GM12878 (cell line): ENCODE measurements at regions not wholly inside any gene's neighbourhood (a gene's known extent, or its start where the extent isn't known, plus 50 kb on each side); places are given as distances from the start of the nearest gene placed in this dataset.
A peak's percentile ranks its signal among the peaks of the same experiment; 100 is the strongest.

Source experiments
- BCL11A ChIP-seq: IDR thresholded peaks from 2 replicates; pipeline ENCODE4 v1.6.1; 2011; ENCODE audit warnings: low read depth, low read length
- BHLHE40 ChIP-seq, 2 experiments: fragments of 450-650 bp in 1 of 2; IDR thresholded peaks; 2 replicates each; pipeline ENCODE4 v1.6.1; 2011 to 2017; ENCODE audit warnings: low read depth in 2 of 2, borderline replicate concordance in 1 of 2, improper control_type of control experiment in 1 of 2, low read length in 1 of 2, mild to moderate bottlenecking in 1 of 2
- BMI1 ChIP-seq: fragments of 450-650 bp; IDR thresholded peaks from 2 replicates; pipeline ENCODE4 v1.6.1; 2016; ENCODE audit warnings: mild to moderate bottlenecking, moderate library complexity, borderline replicate concordance
- CBX3 ChIP-seq: fragments of 200-600 bp; sonication (generic); IDR thresholded peaks from 2 replicates; pipeline ENCODE4 v1.6.1; 2016; ENCODE audit warnings: low read depth, borderline replicate concordance
- CEBPB ChIP-seq, 2 experiments: fragments of 150-350 bp in 1 of 2; IDR thresholded peaks; 2 replicates each; pipeline ENCODE4 v1.6.1; 2012 to 2014; ENCODE audit warnings: low read depth in 2 of 2, low read length in 2 of 2, borderline replicate concordance in 1 of 2, inconsistent platforms in 1 of 2
- HDAC2 ChIP-seq: fragments of 200-600 bp; sonication (generic); IDR thresholded peaks from 2 replicates; pipeline ENCODE4 v1.6.1; 2017
- NFYA ChIP-seq: IDR thresholded peaks from 2 replicates; pipeline ENCODE4 v1.6.1; 2011; ENCODE audit warnings: low read depth, mild to moderate bottlenecking, low read length, improper control_type of control experiment, borderline replicate concordance
- NR2F1 ChIP-seq: fragments of 450-650 bp; conservative IDR thresholded peaks from 2 replicates; pipeline ENCODE4 v1.6.1; 2017; ENCODE audit warnings: mild to moderate bottlenecking
- POU2F2 ChIP-seq: IDR thresholded peaks from 3 replicates; pipeline ENCODE4 v1.6.1; 2011; ENCODE audit warnings: low read depth, mild to moderate bottlenecking, low read length, borderline replicate concordance
- RB1 ChIP-seq: fragments of 450-650 bp; formaldehyde crosslinking; IDR thresholded peaks from 2 replicates; pipeline ENCODE4 v1.6.1; 2017; ENCODE audit warnings: mild to moderate bottlenecking, borderline replicate concordance
- TCF3 ChIP-seq: IDR thresholded peaks from 2 replicates; pipeline ENCODE4 v1.6.1; 2012; ENCODE audit warnings: low read depth, mild to moderate bottlenecking, low read length, borderline replicate concordance; ENCODE audit not compliant: insufficient read depth
- ZZZ3 ChIP-seq: IDR thresholded peaks from 2 replicates; pipeline ENCODE4 v1.6.1; 2011; ENCODE audit warnings: low read depth; ENCODE audit not compliant: control insufficient read depth, insufficient read length
- TF ChIP-seq, protein P1 (sequence below): fragments of 450-650 bp; IDR thresholded peaks from 2 replicates; pipeline ENCODE4 v1.6.1; 2018; ENCODE audit warnings: mild to moderate bottlenecking, low read depth, moderate library complexity; ENCODE audit not compliant: partially characterized antibody
- TF ChIP-seq, protein P2 (sequence below): IDR thresholded peaks from 2 replicates; pipeline ENCODE4 v1.6.1; 2012; ENCODE audit warnings: low read depth, low read length, improper control_type of control experiment

- TF ChIP-seq, protein P1, sequence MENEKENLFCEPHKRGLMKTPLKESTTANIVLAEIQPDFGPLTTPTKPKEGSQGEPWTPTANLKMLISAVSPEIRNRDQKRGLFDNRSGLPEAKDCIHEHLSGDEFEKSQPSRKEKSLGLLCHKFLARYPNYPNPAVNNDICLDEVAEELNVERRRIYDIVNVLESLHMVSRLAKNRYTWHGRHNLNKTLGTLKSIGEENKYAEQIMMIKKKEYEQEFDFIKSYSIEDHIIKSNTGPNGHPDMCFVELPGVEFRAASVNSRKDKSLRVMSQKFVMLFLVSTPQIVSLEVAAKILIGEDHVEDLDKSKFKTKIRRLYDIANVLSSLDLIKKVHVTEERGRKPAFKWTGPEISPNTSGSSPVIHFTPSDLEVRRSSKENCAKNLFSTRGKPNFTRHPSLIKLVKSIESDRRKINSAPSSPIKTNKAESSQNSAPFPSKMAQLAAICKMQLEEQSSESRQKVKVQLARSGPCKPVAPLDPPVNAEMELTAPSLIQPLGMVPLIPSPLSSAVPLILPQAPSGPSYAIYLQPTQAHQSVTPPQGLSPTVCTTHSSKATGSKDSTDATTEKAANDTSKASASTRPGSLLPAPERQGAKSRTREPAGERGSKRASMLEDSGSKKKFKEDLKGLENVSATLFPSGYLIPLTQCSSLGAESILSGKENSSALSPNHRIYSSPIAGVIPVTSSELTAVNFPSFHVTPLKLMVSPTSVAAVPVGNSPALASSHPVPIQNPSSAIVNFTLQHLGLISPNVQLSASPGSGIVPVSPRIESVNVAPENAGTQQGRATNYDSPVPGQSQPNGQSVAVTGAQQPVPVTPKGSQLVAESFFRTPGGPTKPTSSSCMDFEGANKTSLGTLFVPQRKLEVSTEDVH: no peak
- TF ChIP-seq CEBPB (IDR thresholded peaks at IDR 0.05; ENCODE audit: borderline replicate concordance in 1 of 2, low read depth in 2 of 2, low read length in 2 of 2) (no peak), CBX3 (no peak), BHLHE40 (IDR thresholded peaks at IDR 0.05; ENCODE audit: borderline replicate concordance in 1 of 2, low read depth in 2 of 2, low read length in 1 of 2) (no peak; a peak in 1 of 4 replicates), POU2F2 (no peak), NR2F1 (no peak), TCF3 (no peak), ZZZ3 (no peak), RB1 (no peak), HDAC2 (no peak), NFYA (no peak), BMI1 (no peak), BCL11A (0 out of 2 replicates have a peak, but pooled peaks have one; percentile 6)
- TF ChIP-seq, protein P2, sequence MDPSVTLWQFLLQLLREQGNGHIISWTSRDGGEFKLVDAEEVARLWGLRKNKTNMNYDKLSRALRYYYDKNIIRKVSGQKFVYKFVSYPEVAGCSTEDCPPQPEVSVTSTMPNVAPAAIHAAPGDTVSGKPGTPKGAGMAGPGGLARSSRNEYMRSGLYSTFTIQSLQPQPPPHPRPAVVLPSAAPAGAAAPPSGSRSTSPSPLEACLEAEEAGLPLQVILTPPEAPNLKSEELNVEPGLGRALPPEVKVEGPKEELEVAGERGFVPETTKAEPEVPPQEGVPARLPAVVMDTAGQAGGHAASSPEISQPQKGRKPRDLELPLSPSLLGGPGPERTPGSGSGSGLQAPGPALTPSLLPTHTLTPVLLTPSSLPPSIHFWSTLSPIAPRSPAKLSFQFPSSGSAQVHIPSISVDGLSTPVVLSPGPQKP: no peak
Measured at GRCh38 chr1:25099343-25099951, 132.9 kb downstream of the SYF2 start (continued).
